Sigmoid colon (tissue), 6 donors: ENCODE measurements at regions not wholly inside any gene's neighbourhood (a gene's known extent, or its start where the extent isn't known, plus 50 kb on each side); places are given as distances from the start of the nearest gene placed in this dataset.

Experiments used
- DNase-seq: peaks from one replicate; pipeline ENCODE4 v3.0.0-alpha.2; 2019
- H3K27ac ChIP-seq, 4 donors: fragments of 200-600 bp; sonication (generic); one replicate each; pipeline ENCODE4 v1.5.1; 2016 to 2019; ENCODE audit warnings: mild to moderate bottlenecking in 1 of 4
- H3K27me3 ChIP-seq, 3 donors: fragments of 200-600 bp; sonication (generic); one replicate each; pipeline ENCODE4 v1.5.1; 2019; ENCODE audit warnings: mild to moderate bottlenecking in 1 of 3
- H3K36me3 ChIP-seq, 4 donors: fragments of 200-600 bp; sonication (generic); one replicate each; pipeline ENCODE4 v1.5.1; 2016 to 2019
- H3K4me1 ChIP-seq, 4 donors: fragments of 200-600 bp; sonication (generic); one replicate each; pipeline ENCODE4 v1.5.1; 2017 to 2019
- H3K4me3 ChIP-seq, 4 donors: fragments of 200-600 bp; sonication (generic); one replicate each; pipeline ENCODE4 v1.5.1; 2017 to 2019; ENCODE audit warnings: mild to moderate bottlenecking in 2 of 4, moderate library complexity in 1 of 4
- H3K9me3 ChIP-seq, 4 donors: fragments of 200-600 bp in 3 of 4; sonication (generic) in 3 of 4; one replicate each; pipeline versions ENCODE4 v1.5.1 to v1.6.1; 2013 to 2019
- CTCF ChIP-seq, 4 experiments: fragments of 450-650 bp in 3 of 4; fragments of 200-600 bp in 1 of 4; IDR thresholded peaks; one replicate each; pipeline ENCODE4 v1.5.1; 2016 to 2019; ENCODE audit warnings: antibody characterized with exemption in 4 of 4, mild to moderate bottlenecking in 3 of 4, moderate library complexity in 2 of 4
- EP300 ChIP-seq, 4 donors: sonication (generic); formaldehyde crosslinking; IDR thresholded peaks; one replicate each; pipeline ENCODE4 v1.6.1; 2017; ENCODE audit warnings: antibody characterized with exemption in 4 of 4
- POLR2A ChIP-seq, 2 donors: fragments of 450-650 bp; IDR thresholded peaks; one replicate each; pipeline ENCODE4 v1.6.1; 2016; ENCODE audit warnings: antibody characterized with exemption in 2 of 2, mild to moderate bottlenecking in 2 of 2, moderate library complexity in 2 of 2
- POLR2AphosphoS5 ChIP-seq, 4 donors: sonication (generic); formaldehyde crosslinking; IDR thresholded peaks; one replicate each; pipeline ENCODE4 v1.6.1; 2017; ENCODE audit warnings: antibody characterized with exemption in 4 of 4
- WGBS, 2 donors: extraction: QIAGEN DNeasy Blood & Tissue Kit; methylation state at CpG; one replicate each; pipeline ENCODE4 v1.1.7; 2013; 5-methylcytosine and 5-hydroxymethylcytosine counted together
- intact Hi-C: fragments of 100-400 bp; cut with DNase I; formaldehyde crosslinking; loops from one replicate; pipeline ENCODE4 v1.15.1; 2023
- donor health status: healthy with polysubstance abuse.
- donor health status: healthy.

- H3K9me3 ChIP-seq, result no peaks in the 10 kb centered on the region
- no peaks in the 10 kb centered on the region for H3K27me3 ChIP-seq
- H3K36me3 ChIP-seq, result peaks cover 0 to 3% (median 0%) of the 10 kb centered on the region in 4 donors
- 91 to 92% methylated on average over 24 of the region's 24 CpGs for WGBS, 2 donors
- H3K4me3 ChIP-seq, result no peak overlapping the region
- no peak for DNase-seq
- H3K27ac ChIP-seq, result no peak overlapping the region
- TF ChIP-seq POLR2AphosphoS5 (IDR thresholded peaks at IDR 0.05) (no peak), POLR2A (IDR thresholded peaks at IDR 0.05) (no peak)
- intact Hi-C loops, result no loop called here
- H3K4me1 ChIP-seq, result peaks cover 0 to 31% (median 16%) of the 10 kb centered on the region in 4 donors
Observed at GRCh38 chr17:79506150-79506870, 104.5 kb downstream of the RBFOX3 start.

- no peak for DNase-seq
- H3K9me3 ChIP-seq, result no peaks in the 10 kb centered on the region
- H3K4me3 ChIP-seq, result no peak overlapping the region
- no peak overlapping the region for H3K27ac ChIP-seq
- WGBS, 2 donors, result 87 to 90% methylated on average over 7 of the region's 7 CpGs
- intact Hi-C loops, result no loop called here
- H3K27me3 ChIP-seq, result no peaks in the 10 kb centered on the region
- peaks cover 0 to 3% (median 0%) of the 10 kb centered on the region in 4 donors for H3K36me3 ChIP-seq
- TF ChIP-seq POLR2AphosphoS5 (IDR thresholded peaks at IDR 0.05) (no peak), CTCF (IDR thresholded peaks at IDR 0.05) (no peak), POLR2A (IDR thresholded peaks at IDR 0.05) (no peak), EP300 (IDR thresholded peaks at IDR 0.05) (no peak)
- H3K4me1 ChIP-seq, result peaks cover 0 to 20% (median 15%) of the 10 kb centered on the region in 4 donors
Observed at GRCh38 chr17:79505199-79505598, 105.7 kb downstream of the RBFOX3 start.

GRCh38 chr17:79504181-79504605 is 106.7 kb downstream of the RBFOX3 start:
- no peak overlapping the region for H3K27ac ChIP-seq
- no peak overlapping the region for H3K4me3 ChIP-seq
- H3K36me3 ChIP-seq, result peaks cover 0 to 2% (median 0%) of the 10 kb centered on the region in 4 donors
- 78% methylated on average over 13 of the region's 13 CpGs for WGBS, 2 donors
- peaks cover 0 to 11% (median 11%) of the 10 kb centered on the region in 4 donors for H3K4me1 ChIP-seq
- no peak for TF ChIP-seq POLR2A (IDR thresholded peaks at IDR 0.05)
- TF ChIP-seq CTCF (IDR thresholded peaks at IDR 0.05), result no peak
- TF ChIP-seq POLR2AphosphoS5 (IDR thresholded peaks at IDR 0.05), result no peak
- TF ChIP-seq EP300 (IDR thresholded peaks at IDR 0.05), result no peak
- no peaks in the 10 kb centered on the region for H3K9me3 ChIP-seq
- intact Hi-C loops, result no loop called here
- H3K27me3 ChIP-seq, result no peaks in the 10 kb centered on the region
- DNase-seq, result no peak

- 85 to 88% methylated on average over 15 of the region's 15 CpGs for WGBS, 2 donors
- no peak overlapping the region for H3K4me3 ChIP-seq
- H3K27ac ChIP-seq, result no peak overlapping the region
- H3K27me3 ChIP-seq, result no peaks in the 10 kb centered on the region
- TF ChIP-seq EP300 (IDR thresholded peaks at IDR 0.05), result no peak
- no peak for TF ChIP-seq POLR2A (IDR thresholded peaks at IDR 0.05)
- no peak for TF ChIP-seq CTCF (IDR thresholded peaks at IDR 0.05)
- no peak for TF ChIP-seq POLR2AphosphoS5 (IDR thresholded peaks at IDR 0.05)
- H3K4me1 ChIP-seq, result peaks cover 0 to 3% (median 2%) of the 10 kb centered on the region in 4 donors
- no peak for DNase-seq
- no peaks in the 10 kb centered on the region for H3K36me3 ChIP-seq
- intact Hi-C loops, result no loop called here
- no peaks in the 10 kb centered on the region for H3K9me3 ChIP-seq
Observed at GRCh38 chr17:79503126-79503839, 107.6 kb downstream of the RBFOX3 start.

- Histone ChIP-seq H3K9me3 (no peaks in the 10 kb centered on the region), H3K36me3 (no peaks in the 10 kb centered on the region), H3K4me3 (no peak overlapping the region), H3K27ac (no peak overlapping the region), H3K4me1 (peaks cover 0 to 7% (median 0%) of the 10 kb centered on the region in 4 donors), H3K27me3 (no peaks in the 10 kb centered on the region)
- intact Hi-C loops, result no loop called here
- no peak for TF ChIP-seq POLR2AphosphoS5 (IDR thresholded peaks at IDR 0.05)
- no peak for TF ChIP-seq EP300 (IDR thresholded peaks at IDR 0.05)
- TF ChIP-seq POLR2A (IDR thresholded peaks at IDR 0.05), result no peak
- TF ChIP-seq CTCF (IDR thresholded peaks at IDR 0.05), result no peak
- WGBS, 2 donors, result 89 to 91% methylated on average over 3 of the region's 3 CpGs
- DNase-seq, result no peak
Observed at GRCh38 chr17:79501910-79502309, 108.9 kb downstream of the RBFOX3 start.
